H1 (cell line): ENCODE measurements at regions not wholly inside any gene's neighbourhood (a gene's known extent, or its start where the extent isn't known, plus 50 kb on each side); places are given as distances from the start of the nearest gene placed in this dataset.

Experiments used
- BRCA1 ChIP-seq: IDR thresholded peaks from 2 replicates; pipeline ENCODE4 v1.6.1; 2012; ENCODE audit warnings: low read depth, low read length, improper control_type of control experiment
- CTCF ChIP-seq, 3 experiments: IDR thresholded peaks; 1 replicate in 2 of 3; 2 replicates in 1 of 3; pipeline versions ENCODE4 v1.5.1 to v1.6.1; 2011; ENCODE audit warnings: low read length in 3 of 3, mild to moderate bottlenecking in 3 of 3, inconsistent platforms in 2 of 3, low read depth in 1 of 3, moderate library complexity in 1 of 3; ENCODE audit not compliant: insufficient read depth in 1 of 3; ENCODE audit errors: control extremely low read depth in 1 of 3
- EP300 ChIP-seq, 2 experiments: IDR thresholded peaks; 1 replicate in 1 of 2; 2 replicates in 1 of 2; pipeline ENCODE4 v1.6.1; 2011 to 2012; ENCODE audit warnings: low read depth in 2 of 2, low read length in 2 of 2, mild to moderate bottlenecking in 2 of 2, borderline replicate concordance in 1 of 2, inconsistent platforms in 1 of 2, moderate library complexity in 1 of 2
- FOSL1 ChIP-seq: IDR thresholded peaks from 2 replicates; pipeline ENCODE4 v1.6.1; 2011; ENCODE audit warnings: mild to moderate bottlenecking, low read depth, low read length, moderate library complexity; ENCODE audit not compliant: insufficient read depth
- GTF2F1 ChIP-seq: IDR thresholded peaks from 2 replicates; pipeline ENCODE4 v1.6.1; 2012; ENCODE audit warnings: low read depth, low read length, improper control_type of control experiment, borderline replicate concordance
- JUND ChIP-seq: IDR thresholded peaks from 2 replicates; pipeline ENCODE4 v1.6.1; 2011; ENCODE audit warnings: mild to moderate bottlenecking, improper control_type of control experiment, low read length
- POLR2A ChIP-seq, 2 experiments: IDR thresholded peaks; 1 replicate in 1 of 2; 2 replicates in 1 of 2; pipeline ENCODE4 v1.6.1; 2011; ENCODE audit warnings: low read depth in 2 of 2, low read length in 2 of 2, mild to moderate bottlenecking in 2 of 2; ENCODE audit errors: control extremely low read depth in 1 of 2
- POLR2AphosphoS5 ChIP-seq: IDR thresholded peaks from 2 replicates; pipeline ENCODE4 v1.6.1; 2011; ENCODE audit warnings: low read depth, low read length
- SP4 ChIP-seq: IDR thresholded peaks from 2 replicates; pipeline ENCODE4 v1.6.1; 2012; ENCODE audit warnings: low read length, inconsistent platforms
- SRF ChIP-seq: IDR thresholded peaks from 2 replicates; pipeline ENCODE4 v1.6.1; 2011; ENCODE audit warnings: mild to moderate bottlenecking, low read depth, low read length, moderate library complexity
- TAF1 ChIP-seq: IDR thresholded peaks from 2 replicates; pipeline ENCODE4 v1.6.1; 2011; ENCODE audit warnings: mild to moderate bottlenecking, low read depth, low read length
- TBP ChIP-seq: IDR thresholded peaks from 2 replicates; pipeline ENCODE4 v1.6.1; 2011; ENCODE audit warnings: low read depth, low read length, improper control_type of control experiment
- ZNF274 ChIP-seq: IDR thresholded peaks from 2 replicates; pipeline ENCODE4 v1.7.0; 2012; ENCODE audit warnings: low read length, borderline replicate concordance; ENCODE audit errors: extremely low read depth
- TF ChIP-seq, protein P1 (sequence below): IDR thresholded peaks from 2 replicates; pipeline ENCODE4 v1.6.1; 2012; ENCODE audit warnings: low read length, inconsistent platforms

DNA sequence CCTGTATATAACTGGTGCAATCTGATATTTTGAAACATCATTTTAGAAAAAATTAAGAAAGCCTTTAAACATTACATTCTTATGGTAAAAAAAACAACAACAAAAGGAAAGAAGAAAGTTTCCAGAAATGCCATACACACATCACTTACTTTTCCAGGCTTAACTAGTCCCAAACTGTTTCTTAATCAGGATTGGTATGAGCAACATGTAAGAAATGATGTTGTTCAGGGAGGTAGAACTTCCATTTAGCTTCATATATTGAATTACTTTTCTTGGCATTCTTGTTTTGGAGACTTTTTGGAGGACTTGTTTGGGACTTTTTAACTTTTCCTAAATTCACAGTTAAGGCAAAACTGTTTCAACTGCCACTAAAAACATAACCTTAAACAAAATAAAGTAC is 791.5 kb downstream of the METTL15 start:
- TF ChIP-seq CTCF (IDR thresholded peaks at IDR 0.05; ENCODE audit: control extremely low read depth in 1 of 3, insufficient read depth in 1 of 3, low read depth in 1 of 3, low read length in 3 of 3): no peak
- no peak for TF ChIP-seq GTF2F1
- TF ChIP-seq, protein P1, sequence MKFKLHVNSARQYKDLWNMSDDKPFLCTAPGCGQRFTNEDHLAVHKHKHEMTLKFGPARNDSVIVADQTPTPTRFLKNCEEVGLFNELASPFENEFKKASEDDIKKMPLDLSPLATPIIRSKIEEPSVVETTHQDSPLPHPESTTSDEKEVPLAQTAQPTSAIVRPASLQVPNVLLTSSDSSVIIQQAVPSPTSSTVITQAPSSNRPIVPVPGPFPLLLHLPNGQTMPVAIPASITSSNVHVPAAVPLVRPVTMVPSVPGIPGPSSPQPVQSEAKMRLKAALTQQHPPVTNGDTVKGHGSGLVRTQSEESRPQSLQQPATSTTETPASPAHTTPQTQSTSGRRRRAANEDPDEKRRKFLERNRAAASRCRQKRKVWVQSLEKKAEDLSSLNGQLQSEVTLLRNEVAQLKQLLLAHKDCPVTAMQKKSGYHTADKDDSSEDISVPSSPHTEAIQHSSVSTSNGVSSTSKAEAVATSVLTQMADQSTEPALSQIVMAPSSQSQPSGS: no peak
- no peak for TF ChIP-seq POLR2A (IDR thresholded peaks at IDR 0.05; ENCODE audit: control extremely low read depth in 1 of 2, low read depth in 2 of 2, low read length in 2 of 2)
- TF ChIP-seq TAF1: no peak
- TF ChIP-seq FOSL1: no peak
- no peak for TF ChIP-seq TBP
- TF ChIP-seq JUND: no peak
- TF ChIP-seq EP300 (IDR thresholded peaks at IDR 0.05; ENCODE audit: borderline replicate concordance in 1 of 2, low read depth in 2 of 2, low read length in 2 of 2): no peak
- no peak for TF ChIP-seq ZNF274
- no peak for TF ChIP-seq POLR2AphosphoS5
- no peak for TF ChIP-seq SRF
- no peak for TF ChIP-seq BRCA1
- no peak for TF ChIP-seq SP4
